B cell (primary cell): ENCODE measurements at regions not wholly inside any gene's neighbourhood (a gene's known extent, or its start where the extent isn't known, plus 50 kb on each side); places are given as distances from the start of the nearest gene placed in this dataset.

ENCODE experiments used
- ATAC-seq: fragments of 200-7000 bp; cut with Tn5 transposase; one replicate; pipeline ENCODE4 v1.10.0; 2021; ENCODE audit warnings: low read depth, mild to moderate bottlenecking, moderate number of reproducible peaks, moderate library complexity
- CTCF ChIA-PET: fragments of 350-600 bp; sonication (Branson Sonifier 250); formaldehyde crosslinking; loops from one replicate; lab custom pipeline; 2021; ENCODE audit warnings: antibody characterized with exemption, inconsistent platforms; lab: Charles Lee
- POLR2A ChIA-PET: fragments of 350-600 bp; sonication (Branson Sonifier 250); formaldehyde crosslinking; loops from one replicate; lab custom pipeline; 2021; ENCODE audit warnings: antibody characterized with exemption; lab: Charles Lee
- DNase-seq: peaks from one replicate; pipeline ENCODE4 v3.0.0; 2013
- H2AFZ ChIP-seq: 2 replicates; pipeline ENCODE4 v1.6.1; 2012; ENCODE audit warnings: mild to moderate bottlenecking, low read depth, low read length; ENCODE audit not compliant: insufficient read depth, poor library complexity, severe bottlenecking
- H3K27ac ChIP-seq, 2 donors: 1 replicate in 1 of 2; 2 replicates in 1 of 2; pipeline ENCODE4 v1.5.1; 2012 to 2013; ENCODE audit warnings: low read length in 2 of 2, mild to moderate bottlenecking in 2 of 2, moderate library complexity in 1 of 2
- H3K27me3 ChIP-seq, 4 experiments: fragments of 200-600 bp in 1 of 4; sonication (generic) in 1 of 4; replicated peaks in 1 of 4; 1 replicate in 2 of 4; 2 replicates in 2 of 4; pipeline versions ENCODE4 v1.6.1 to v1.7.0; 2013 to 2016; ENCODE audit warnings: low read length in 3 of 4, mild to moderate bottlenecking in 2 of 4, mixed read lengths in 1 of 4, moderate library complexity in 1 of 4; ENCODE audit not compliant: insufficient read depth in 4 of 4, control insufficient read depth in 3 of 4; ENCODE audit errors: control extremely low read depth in 1 of 4
- H3K36me3 ChIP-seq, 2 experiments: replicated peaks in 1 of 2; 1 replicate in 1 of 2; 2 replicates in 1 of 2; pipeline versions ENCODE4 v1.6.1 to v1.7.1; 2013; ENCODE audit warnings: low read length in 1 of 2; ENCODE audit not compliant: insufficient read depth in 2 of 2, control insufficient read depth in 1 of 2; ENCODE audit errors: control extremely low read depth in 1 of 2, extremely low read depth in 1 of 2
- H3K4me1 ChIP-seq, 2 donors: fragments of 200-600 bp in 1 of 2; sonication (generic) in 1 of 2; 1 replicate in 1 of 2; 2 replicates in 1 of 2; pipeline versions ENCODE4 v1.5.1 to v1.6.1; 2013 to 2017; ENCODE audit warnings: low read length in 2 of 2; ENCODE audit not compliant: control insufficient read depth in 2 of 2, insufficient read depth in 2 of 2
- H3K4me2 ChIP-seq: replicated peaks from 2 replicates; pipeline ENCODE3; 2012; ENCODE audit warnings: mild to moderate bottlenecking, low read depth, low read length; ENCODE audit not compliant: poor library complexity, severe bottlenecking
- H3K4me3 ChIP-seq, 5 experiments: fragments of 200-600 bp in 1 of 5; sonication (generic) in 1 of 5; 1 replicate in 3 of 5; 2 replicates in 2 of 5; pipeline versions ENCODE4 v1.5.1 to v1.7.0; 2011 to 2016; ENCODE audit warnings: low read length in 4 of 5, mild to moderate bottlenecking in 4 of 5, low read depth in 2 of 5, control low read depth in 1 of 5, moderate library complexity in 1 of 5; ENCODE audit not compliant: insufficient read depth in 1 of 5; ENCODE audit errors: control extremely low read depth in 1 of 5, extremely low read depth in 1 of 5
- H3K79me2 ChIP-seq: fragments of 200-600 bp; sonication (generic); one replicate; pipeline ENCODE4 v1.6.0; 2016; ENCODE audit warnings: low read length; ENCODE audit not compliant: control insufficient read depth, insufficient read depth
- H3K9ac ChIP-seq: fragments of 200-600 bp; sonication (generic); 2 replicates; pipeline ENCODE4 v1.6.1; 2017; ENCODE audit warnings: mild to moderate bottlenecking, low read length, moderate library complexity
- H3K9me3 ChIP-seq, 3 donors: one replicate each; pipeline versions ENCODE4 v1.6.1 to v1.7.1; 2013; ENCODE audit warnings: low read length in 2 of 3; ENCODE audit not compliant: control insufficient read depth in 2 of 3, insufficient read depth in 1 of 3; ENCODE audit errors: control extremely low read depth in 1 of 3
- H4K20me1 ChIP-seq: 2 replicates; pipeline ENCODE4 v1.6.0; 2012; ENCODE audit warnings: mild to moderate bottlenecking, low read length; ENCODE audit not compliant: insufficient read depth, control insufficient read depth, poor library complexity, severe bottlenecking
- H3K27ac Mint-ChIP-seq: one replicate; pipeline ENCODE4 v1.8.0; 2021; ENCODE audit warnings: mixed read lengths
- H3K27me3 Mint-ChIP-seq: one replicate; pipeline ENCODE4 v1.8.0; 2021; ENCODE audit warnings: mixed read lengths
- H3K4me1 Mint-ChIP-seq: one replicate; pipeline ENCODE4 v1.8.0; 2021; ENCODE audit warnings: mixed read lengths
- H3K4me3 Mint-ChIP-seq: one replicate; pipeline ENCODE4 v1.8.0; 2021; ENCODE audit warnings: mixed read lengths
- H3K9me3 Mint-ChIP-seq: one replicate; pipeline ENCODE4 v1.8.0; 2022; ENCODE audit warnings: mixed read lengths; ENCODE audit not compliant: insufficient read depth
- EZH2 ChIP-seq: IDR thresholded peaks from 2 replicates; pipeline ENCODE4 v1.6.1; 2012; ENCODE audit warnings: borderline replicate concordance, low read depth, mild to moderate bottlenecking, moderate library complexity, low read length; ENCODE audit not compliant: insufficient read depth, poor library complexity, severe bottlenecking
- WGBS: methylation state at CpG from one replicate; pipeline ENCODE4 v1.1.5; 2013; ENCODE audit warnings: missing lambda C conversion rate; ENCODE audit not compliant: insufficient coverage; 5-methylcytosine and 5-hydroxymethylcytosine counted together
- intact Hi-C: fragments of 100-400 bp; cut with micrococcal nuclease; formaldehyde crosslinking; loops from one replicate; pipeline ENCODE4 v1.10.0; 2022
- TF ChIP-seq, protein P1 (sequence below): fragments of 200-600 bp; IDR thresholded peaks from one replicate; pipeline ENCODE4 v1.8.0; 2022; ENCODE audit warnings: antibody characterized with exemption, mild to moderate bottlenecking

GRCh38 chr18:41378598-41378997, 576.4 kb upstream of the PIK3C3 start:
- TF ChIP-seq, protein P1, sequence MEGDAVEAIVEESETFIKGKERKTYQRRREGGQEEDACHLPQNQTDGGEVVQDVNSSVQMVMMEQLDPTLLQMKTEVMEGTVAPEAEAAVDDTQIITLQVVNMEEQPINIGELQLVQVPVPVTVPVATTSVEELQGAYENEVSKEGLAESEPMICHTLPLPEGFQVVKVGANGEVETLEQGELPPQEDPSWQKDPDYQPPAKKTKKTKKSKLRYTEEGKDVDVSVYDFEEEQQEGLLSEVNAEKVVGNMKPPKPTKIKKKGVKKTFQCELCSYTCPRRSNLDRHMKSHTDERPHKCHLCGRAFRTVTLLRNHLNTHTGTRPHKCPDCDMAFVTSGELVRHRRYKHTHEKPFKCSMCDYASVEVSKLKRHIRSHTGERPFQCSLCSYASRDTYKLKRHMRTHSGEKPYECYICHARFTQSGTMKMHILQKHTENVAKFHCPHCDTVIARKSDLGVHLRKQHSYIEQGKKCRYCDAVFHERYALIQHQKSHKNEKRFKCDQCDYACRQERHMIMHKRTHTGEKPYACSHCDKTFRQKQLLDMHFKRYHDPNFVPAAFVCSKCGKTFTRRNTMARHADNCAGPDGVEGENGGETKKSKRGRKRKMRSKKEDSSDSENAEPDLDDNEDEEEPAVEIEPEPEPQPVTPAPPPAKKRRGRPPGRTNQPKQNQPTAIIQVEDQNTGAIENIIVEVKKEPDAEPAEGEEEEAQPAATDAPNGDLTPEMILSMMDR: no peak
- H4K20me1 ChIP-seq: no peaks in the 10 kb centered on the region
- H3K4me3 ChIP-seq: no peak overlapping the region
- Mint-ChIP-seq H3K9me3 (no peaks in the 10 kb centered on the region), H3K4me3 (no peak overlapping the region), H3K4me1 (no peaks in the 10 kb centered on the region), H3K27ac (no peak overlapping the region), H3K27me3 (no peaks in the 10 kb centered on the region)
- H3K79me2 ChIP-seq: no peaks in the 10 kb centered on the region
- intact Hi-C loops: no loop called here
- no peak overlapping the region for H2AFZ ChIP-seq
- ATAC-seq (no peak), DNase-seq (no peak)
- ChIA-PET CTCF (no interaction called here), POLR2A (no interaction called here)
- H3K36me3 ChIP-seq: no peaks in the 10 kb centered on the region
- no peaks in the 10 kb centered on the region for H3K4me1 ChIP-seq
- no peaks in the 10 kb centered on the region for H3K27me3 ChIP-seq
- no peak overlapping the region for H3K9ac ChIP-seq
- 83% methylated on average over 2 of the region's 5 CpGs for WGBS
- H3K9me3 ChIP-seq: peaks cover 0 to 2% (median 0%) of the 10 kb centered on the region in 3 donors
- H3K4me2 ChIP-seq: no peak overlapping the region
- H3K27ac ChIP-seq: no peak overlapping the region

DNA sequence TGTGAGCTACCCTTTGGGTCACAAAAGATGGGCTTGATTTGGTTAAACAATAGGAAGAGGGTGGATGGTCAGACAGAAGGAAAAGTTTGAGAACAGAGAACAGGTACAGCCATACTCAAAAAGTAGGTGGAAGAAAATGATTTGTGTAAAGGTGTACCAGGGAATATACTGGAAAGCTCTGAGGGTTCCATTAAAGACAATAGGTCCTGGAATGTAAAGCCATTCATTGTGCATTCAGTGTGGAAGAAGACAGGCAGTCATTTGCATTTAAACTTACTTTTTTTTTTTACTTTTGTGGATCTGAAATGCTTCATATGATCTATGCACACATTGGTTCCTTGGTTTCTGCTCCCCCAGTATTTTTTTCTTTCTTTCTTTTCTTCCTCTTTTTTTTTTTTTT, 581.4 kb upstream of the PIK3C3 start:
- no peak overlapping the region for H3K9ac ChIP-seq

More for the DNA sequence above, 581.4 kb upstream of the PIK3C3 start:
- TF ChIP-seq, protein P1: no peak
- no peak for TF ChIP-seq EZH2
- Histone ChIP-seq H3K79me2 (no peaks in the 10 kb centered on the region), H3K4me3 (no peak overlapping the region), H2AFZ (no peak overlapping the region), H3K27me3 (no peaks in the 10 kb centered on the region), H3K36me3 (no peaks in the 10 kb centered on the region), H3K9me3 (no peaks in the 10 kb centered on the region), H3K4me2 (no peak overlapping the region), H3K4me1 (no peaks in the 10 kb centered on the region), H4K20me1 (no peaks in the 10 kb centered on the region), H3K27ac (no peak overlapping the region)
- Mint-ChIP-seq H3K27me3 (no peaks in the 10 kb centered on the region), H3K4me1 (no peaks in the 10 kb centered on the region), H3K27ac (no peak overlapping the region), H3K9me3 (no peaks in the 10 kb centered on the region), H3K4me3 (no peak overlapping the region)
- ChIA-PET CTCF (no interaction called here), POLR2A (no interaction called here)
- DNase-seq (no peak), ATAC-seq (no peak)
- intact Hi-C loops: no loop called here
